ENCODE measurements at regions not wholly inside any gene's neighbourhood (a gene's known extent, or its start where the extent isn't known, plus 50 kb on each side); places are given as distances from the start of the nearest gene placed in this dataset.

- Histone ChIP-seq H3K4me1 (no peaks in the 10 kb centered on the region), H3K36me3 (no peaks in the 10 kb centered on the region), H3K27ac (no peak overlapping the region), H3K9me3 (no peaks in the 10 kb centered on the region), H3K4me3 (no peak overlapping the region), H3K27me3 (no peaks in the 10 kb centered on the region)
- TF ChIP-seq POLR2A (IDR thresholded peaks at IDR 0.05) (no peak), EP300 (IDR thresholded peaks at IDR 0.05) (no peak)
- DNase-seq, result no peak
- 16 to 47% methylated on average over 1 of the region's 1 CpG for WGBS, 2 donors
- intact Hi-C loops (cut with DNase I), result no loop called here
Observed at GRCh38 chr5:6162175-6162574, 216.2 kb downstream of the MED10 start.

- TF ChIP-seq POLR2A (IDR thresholded peaks at IDR 0.05) (no peak), CTCF (IDR thresholded peaks at IDR 0.05) (no peak), EP300 (IDR thresholded peaks at IDR 0.05) (no peak), POLR2AphosphoS5 (IDR thresholded peaks at IDR 0.05) (no peak)
- 84% methylated on average over 8 of the region's 8 CpGs for WGBS, 2 donors
- no peaks in the 10 kb centered on the region for H3K9me3 ChIP-seq
- H3K27me3 ChIP-seq, result no peaks in the 10 kb centered on the region
- no peak overlapping the region for H3K4me3 ChIP-seq
- no peak overlapping the region for H3K27ac ChIP-seq
- DNase-seq, result no peak
- intact Hi-C loops (cut with DNase I), result no loop called here
- no peaks in the 10 kb centered on the region for H3K36me3 ChIP-seq
- no peaks in the 10 kb centered on the region for H3K4me1 ChIP-seq
Observed at GRCh38 chr5:6161257-6161656, 217.1 kb downstream of the MED10 start.

- intact Hi-C loops (cut with DNase I), result no loop called here
- Histone ChIP-seq H3K4me3 (no peak overlapping the region), H3K27me3 (no peaks in the 10 kb centered on the region), H3K9me3 (no peaks in the 10 kb centered on the region), H3K4me1 (no peaks in the 10 kb centered on the region), H3K27ac (no peak overlapping the region), H3K36me3 (no peaks in the 10 kb centered on the region)
- no peak for DNase-seq
- TF ChIP-seq POLR2A (IDR thresholded peaks at IDR 0.05) (no peak), EP300 (IDR thresholded peaks at IDR 0.05) (no peak), POLR2AphosphoS5 (IDR thresholded peaks at IDR 0.05) (no peak), CTCF (IDR thresholded peaks at IDR 0.05) (no peak)
- WGBS, 2 donors, result 49 to 59% methylated on average over 3 of the region's 3 CpGs
Observed at GRCh38 chr5:6159832-6160430, 218.4 kb downstream of the MED10 start.

GRCh38 chr5:6158974-6159831 lies 219.1 kb downstream of the MED10 start:
- 74 to 76% methylated on average over 12 of the region's 12 CpGs for WGBS, 2 donors
- TF ChIP-seq POLR2A (IDR thresholded peaks at IDR 0.05) (no peak), EP300 (IDR thresholded peaks at IDR 0.05) (no peak), POLR2AphosphoS5 (IDR thresholded peaks at IDR 0.05) (no peak), CTCF (IDR thresholded peaks at IDR 0.05) (no peak)
- Histone ChIP-seq H3K36me3 (no peaks in the 10 kb centered on the region), H3K27me3 (no peaks in the 10 kb centered on the region), H3K4me3 (no peak overlapping the region), H3K27ac (no peak overlapping the region), H3K9me3 (no peaks in the 10 kb centered on the region), H3K4me1 (no peaks in the 10 kb centered on the region)
- DNase-seq, result no peak
- intact Hi-C loops (cut with DNase I), result no loop called here

- no peaks in the 10 kb centered on the region for H3K9me3 ChIP-seq
- H3K27ac ChIP-seq, result no peak overlapping the region
- no peaks in the 10 kb centered on the region for H3K36me3 ChIP-seq
- H3K4me3 ChIP-seq, result no peak overlapping the region
- WGBS, 2 donors, result 76 to 77% methylated on average over 7 of the region's 7 CpGs
- TF ChIP-seq POLR2A (IDR thresholded peaks at IDR 0.05) (no peak), EP300 (IDR thresholded peaks at IDR 0.05) (no peak), CTCF (IDR thresholded peaks at IDR 0.05) (no peak), POLR2AphosphoS5 (IDR thresholded peaks at IDR 0.05) (no peak)
- no peaks in the 10 kb centered on the region for H3K4me1 ChIP-seq
- no peak for DNase-seq
- intact Hi-C loops (cut with DNase I), result no loop called here
- no peaks in the 10 kb centered on the region for H3K27me3 ChIP-seq
Observed at GRCh38 chr5:6154216-6154615, 224.1 kb downstream of the MED10 start.

Measured in sigmoid colon (tissue), 6 donors.